Testis (tissue), 2 donors: ENCODE measurements at regions not wholly inside any gene's neighbourhood (a gene's known extent, or its start where the extent isn't known, plus 50 kb on each side); places are given as distances from the start of the nearest gene placed in this dataset.

Experiments
- CTCF ChIP-seq, 3 experiments: fragments of 450-650 bp in 2 of 3; fragments of 200-600 bp in 1 of 3; sonication (generic) in 1 of 3; IDR thresholded peaks; one replicate each; pipeline ENCODE4 v1.5.1; 2016 to 2019; ENCODE audit warnings: antibody characterized with exemption in 3 of 3, mild to moderate bottlenecking in 2 of 3, moderate library complexity in 1 of 3
- POLR2A ChIP-seq: fragments of 450-650 bp; IDR thresholded peaks from one replicate; pipeline ENCODE4 v1.6.1; 2017; ENCODE audit warnings: antibody characterized with exemption, mild to moderate bottlenecking, moderate library complexity

GRCh38 chr3:36650271-36650671 lies 114.1 kb downstream of the DCLK3 start:
- no peak for TF ChIP-seq CTCF (IDR thresholded peaks at IDR 0.05)
- no peak for TF ChIP-seq POLR2A
